ELF-1 (cell line): ENCODE measurements at regions not wholly inside any gene's neighbourhood (a gene's known extent, or its start where the extent isn't known, plus 50 kb on each side); places are given as distances from the start of the nearest gene placed in this dataset.
A peak's percentile ranks its signal among the peaks of the same experiment; 100 is the strongest.
"Not testable (repeated sequence)": the region's sequence is repeated elsewhere in the genome, so short reads cannot be mapped to it uniquely, and the experiment has no call there.

Experiments used
- DNase-seq: peaks from one replicate; pipeline ENCODE4 v3.0.0-alpha.2; 2016; ENCODE audit warnings: low read depth, low spot score

- peak; percentile 22 for DNase-seq
These were observed 168.4 kb downstream of the EVX1 start for GRCh38 chr7:27410812-27411544.

GRCh38 chr7:27412164-27412563 is 169.6 kb downstream of the EVX1 start:
- no peak for DNase-seq

- no peak for DNase-seq
These were observed 175.9 kb downstream of the EVX1 start for GRCh38 chr7:27418541-27418940.

GRCh38 chr7:27419581-27420177 is 177.1 kb downstream of the EVX1 start:
- no peak for DNase-seq

GRCh38 chr7:27420702-27421101 is 178.1 kb downstream of the EVX1 start:
- DNase-seq = no peak

GRCh38 chr7:27423290-27423689 is 180.7 kb downstream of the EVX1 start:
- DNase-seq = no peak

- DNase-seq = no peak
These were observed 181.2 kb downstream of the EVX1 start for GRCh38 chr7:27423821-27424220.

- no peak for DNase-seq
These were observed 181.6 kb downstream of the EVX1 start for GRCh38 chr7:27424231-27424630.

GRCh38 chr7:27424749-27425148 is 182.1 kb downstream of the EVX1 start:
- DNase-seq = no peak

GRCh38 chr7:27427416-27427815 is 184.8 kb downstream of the EVX1 start:
- DNase-seq = no peak

- no peak for DNase-seq
These were observed 187.5 kb downstream of the EVX1 start for GRCh38 chr7:27430105-27430504.

- no peak for DNase-seq
These were observed 188.9 kb downstream of the EVX1 start for GRCh38 chr7:27431465-27431864.

GRCh38 chr7:27433581-27433980 is 191.0 kb downstream of the EVX1 start:
- DNase-seq = no peak

- no peak for DNase-seq
These were observed 192.3 kb downstream of the EVX1 start for GRCh38 chr7:27434756-27435400.

- DNase-seq = no peak
These were observed 192.9 kb downstream of the EVX1 start for GRCh38 chr7:27435461-27435860.

- no peak for DNase-seq
These were observed 196.4 kb downstream of the EVX1 start for GRCh38 chr7:27438881-27439589.

GRCh38 chr7:27442455-27442854 is 199.9 kb downstream of the EVX1 start:
- no peak for DNase-seq

- peak; percentile 80 for DNase-seq
These were observed 206.4 kb downstream of the EVX1 start for GRCh38 chr7:27449046-27449445.

- peak; percentile 39 for DNase-seq
These were observed 208.8 kb downstream of the HIBADH start for GRCh38 chr7:27453702-27454405.

GRCh38 chr7:27457120-27457519 is 205.6 kb downstream of the HIBADH start:
- not testable (repeated sequence) for DNase-seq
